Erythroblast (primary cell): ENCODE measurements at regions not wholly inside any gene's neighbourhood (a gene's known extent, or its start where the extent isn't known, plus 50 kb on each side); places are given as distances from the start of the nearest gene placed in this dataset.

Experiments
- GATA1 ChIP-seq: IDR thresholded peaks from 2 replicates; pipeline ENCODE4 v1.6.1; 2011; ENCODE audit warnings: low read depth, mild to moderate bottlenecking, control low read depth, low read length, moderate library complexity
- POLR2A ChIP-seq: IDR thresholded peaks from 2 replicates; pipeline ENCODE4 v1.6.1; 2011; ENCODE audit warnings: mild to moderate bottlenecking, low read length

- TF ChIP-seq POLR2A (no peak), GATA1 (no peak)
Measured at GRCh38 chr11:129557421-129557820, 181.8 kb downstream of the BARX2 start.
